Astrocyte (in vitro differentiated cells and primary cell): ENCODE measurements at regions not wholly inside any gene's neighbourhood (a gene's known extent, or its start where the extent isn't known, plus 50 kb on each side); places are given as distances from the start of the nearest gene placed in this dataset.

ENCODE experiments used
- EZH2 ChIP-seq: IDR thresholded peaks from 2 replicates; pipeline ENCODE4 v1.6.1; 2012; ENCODE audit warnings: mild to moderate bottlenecking, low read length, inconsistent platforms; ENCODE audit not compliant: insufficient read depth
- TF ChIP-seq, protein P1 (sequence below): IDR thresholded peaks from 2 replicates; pipeline ENCODE4 v1.5.1; 2011; ENCODE audit warnings: low read depth, mild to moderate bottlenecking, inconsistent platforms, low read length, moderate library complexity; ENCODE audit not compliant: insufficient read depth

DNA sequence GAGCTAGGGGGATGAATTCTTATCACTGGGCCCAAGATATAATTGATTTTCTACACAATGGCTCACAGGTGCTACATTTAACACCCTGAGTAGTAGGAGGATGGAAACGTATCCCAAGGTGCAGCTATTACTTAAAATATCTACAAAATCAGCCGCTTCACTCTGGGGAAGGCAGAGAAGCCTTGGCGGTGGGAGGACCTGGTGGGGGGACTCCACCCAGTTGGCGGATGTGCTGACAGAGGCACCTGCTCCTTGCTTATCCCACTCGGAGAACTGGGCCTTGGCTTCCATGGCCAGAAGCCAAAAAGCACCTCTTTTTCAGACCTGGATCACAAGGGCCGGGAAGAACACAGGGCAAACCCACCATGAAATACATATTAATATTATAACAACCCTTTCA is 106.3 kb downstream of the OTX2 start:
- TF ChIP-seq, protein P1, sequence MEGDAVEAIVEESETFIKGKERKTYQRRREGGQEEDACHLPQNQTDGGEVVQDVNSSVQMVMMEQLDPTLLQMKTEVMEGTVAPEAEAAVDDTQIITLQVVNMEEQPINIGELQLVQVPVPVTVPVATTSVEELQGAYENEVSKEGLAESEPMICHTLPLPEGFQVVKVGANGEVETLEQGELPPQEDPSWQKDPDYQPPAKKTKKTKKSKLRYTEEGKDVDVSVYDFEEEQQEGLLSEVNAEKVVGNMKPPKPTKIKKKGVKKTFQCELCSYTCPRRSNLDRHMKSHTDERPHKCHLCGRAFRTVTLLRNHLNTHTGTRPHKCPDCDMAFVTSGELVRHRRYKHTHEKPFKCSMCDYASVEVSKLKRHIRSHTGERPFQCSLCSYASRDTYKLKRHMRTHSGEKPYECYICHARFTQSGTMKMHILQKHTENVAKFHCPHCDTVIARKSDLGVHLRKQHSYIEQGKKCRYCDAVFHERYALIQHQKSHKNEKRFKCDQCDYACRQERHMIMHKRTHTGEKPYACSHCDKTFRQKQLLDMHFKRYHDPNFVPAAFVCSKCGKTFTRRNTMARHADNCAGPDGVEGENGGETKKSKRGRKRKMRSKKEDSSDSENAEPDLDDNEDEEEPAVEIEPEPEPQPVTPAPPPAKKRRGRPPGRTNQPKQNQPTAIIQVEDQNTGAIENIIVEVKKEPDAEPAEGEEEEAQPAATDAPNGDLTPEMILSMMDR: no peak
- TF ChIP-seq EZH2: no peak
